ENCODE measurements at regions not wholly inside any gene's neighbourhood (a gene's known extent, or its start where the extent isn't known, plus 50 kb on each side); places are given as distances from the start of the nearest gene placed in this dataset.

- TF ChIP-seq REST (IDR thresholded peaks at IDR 0.05; ENCODE audit: insufficient read depth in 1 of 2, low read depth in 2 of 2, low read length in 2 of 2) (no peak), POLR2AphosphoS5 (IDR thresholded peaks at IDR 0.05; ENCODE audit: low read depth, low read length) (no peak), TAF1 (IDR thresholded peaks at IDR 0.05; ENCODE audit: borderline replicate concordance, insufficient read depth, low read length) (no peak)
Observed at GRCh38 chr10:128217136-128217535, 90.9 kb upstream of the MKI67 start.

Data from PFSK-1 (cell line).